H1 (cell line): ENCODE measurements at regions not wholly inside any gene's neighbourhood (a gene's known extent, or its start where the extent isn't known, plus 50 kb on each side); places are given as distances from the start of the nearest gene placed in this dataset.

Experiments
- CTCF ChIA-PET: fragments of 300-600 bp; sonication (Branson Sonifier 250); formaldehyde crosslinking; loops from one replicate; lab custom pipeline; 2021; ENCODE audit not compliant: partially characterized antibody; lab: Charles Lee
- POLR2A ChIA-PET: fragments of 300-600 bp; sonication (Branson Sonifier 250); formaldehyde crosslinking; loops from one replicate; lab custom pipeline; 2021; ENCODE audit warnings: inconsistent platforms; ENCODE audit not compliant: partially characterized antibody; lab: Charles Lee
- DNase-seq, 2 experiments: peaks; one replicate each; pipeline versions ENCODE4 v3.0.0 to v3.0.0-alpha.2; 2010 to 2022; ENCODE audit warnings: low spot score in 2 of 2, low read depth in 1 of 2, mixed read lengths in 1 of 2
- FAIRE-seq: peaks from 2 replicates; lab custom pipeline; 2011; peaks lifted over from hg19 to GRCh38; lab: Jason Lieb, UNC
- H2AFZ ChIP-seq: 2 replicates; pipeline ENCODE4 v1.8.1; 2012; ENCODE audit warnings: low read length, inconsistent platforms
- H2AK5ac ChIP-seq: 2 replicates; pipeline ENCODE4 v1.6.1; 2013; ENCODE audit warnings: low read depth, low read length
- H2BK120ac ChIP-seq: replicated peaks from 2 replicates; pipeline ENCODE3; 2013; ENCODE audit warnings: low read depth, low read length, inconsistent platforms
- H2BK12ac ChIP-seq: 2 replicates; pipeline ENCODE4 v1.6.1; 2013; ENCODE audit warnings: low read depth, low read length
- H2BK15ac ChIP-seq: 2 replicates; pipeline ENCODE4 v1.6.1; 2013; ENCODE audit warnings: low read length
- H2BK20ac ChIP-seq: 2 replicates; pipeline ENCODE4 v1.6.1; 2013; ENCODE audit warnings: low read length
- H2BK5ac ChIP-seq: 2 replicates; pipeline ENCODE4 v1.6.1; 2013; ENCODE audit warnings: low read depth, low read length
- H3K14ac ChIP-seq: 2 replicates; pipeline ENCODE4 v1.6.1; 2013; ENCODE audit warnings: inconsistent platforms; ENCODE audit not compliant: insufficient read length
- H3K18ac ChIP-seq: 2 replicates; pipeline ENCODE4 v1.6.1; 2013; ENCODE audit warnings: low read length; ENCODE audit errors: extremely low read depth
- H3K23ac ChIP-seq: 2 replicates; pipeline ENCODE4 v1.6.1; 2013; ENCODE audit warnings: inconsistent platforms; ENCODE audit not compliant: insufficient read length
- H3K23me2 ChIP-seq: 2 replicates; pipeline ENCODE4 v1.6.1; 2013; ENCODE audit warnings: low read depth, low read length
- H3K27ac ChIP-seq: 2 replicates; pipeline ENCODE4 v1.6.1; 2011; ENCODE audit warnings: low read depth, low read length, inconsistent platforms
- H3K27me3 ChIP-seq, 4 experiments: replicated peaks in 1 of 4; 1 replicate in 1 of 4; 2 replicates in 3 of 4; pipeline versions ENCODE4 v1.6.1 to v1.8.1; 2011 to 2013; ENCODE audit warnings: low read length in 3 of 4, mild to moderate bottlenecking in 3 of 4, inconsistent platforms in 2 of 4, mixed read lengths in 2 of 4, moderate library complexity in 1 of 4; ENCODE audit not compliant: control insufficient read depth in 3 of 4, insufficient read depth in 3 of 4; ENCODE audit errors: extremely low read depth in 1 of 4
- H3K36me3 ChIP-seq, 4 experiments: 2 replicates each; pipeline versions ENCODE4 v1.6.1 to v1.8.1; 2011 to 2013; ENCODE audit warnings: mild to moderate bottlenecking in 4 of 4, low read length in 3 of 4, moderate library complexity in 2 of 4, control low read depth in 1 of 4, inconsistent platforms in 1 of 4; ENCODE audit not compliant: insufficient read depth in 4 of 4, control insufficient read depth in 2 of 4
- H3K4ac ChIP-seq: replicated peaks from 2 replicates; pipeline ENCODE3; 2013; ENCODE audit warnings: low read length, low read depth, mixed read lengths, inconsistent platforms; ENCODE audit not compliant: insufficient read length
- H3K4me1 ChIP-seq, 4 experiments: replicated peaks in 1 of 4; 1 replicate in 1 of 4; 2 replicates in 3 of 4; pipeline versions ENCODE4 v1.6.1 to v1.8.1; 2011 to 2013; ENCODE audit warnings: low read length in 3 of 4, inconsistent platforms in 2 of 4, mixed read lengths in 1 of 4; ENCODE audit not compliant: insufficient read depth in 4 of 4, control insufficient read depth in 3 of 4
- H3K4me2 ChIP-seq, 2 experiments: 2 replicates each; pipeline versions ENCODE4 v1.6.1 to v1.8.1; 2011 to 2013; ENCODE audit warnings: low read depth in 2 of 2, low read length in 2 of 2, control low read depth in 1 of 2, inconsistent platforms in 1 of 2, mild to moderate bottlenecking in 1 of 2; ENCODE audit not compliant: insufficient read depth in 1 of 2
- H3K4me3 ChIP-seq, 4 experiments: fragments of 200-600, 300-600 bp in 1 of 4; sonication (generic), shearing (Covaris generic), sonication (Bioruptor Twin) in 1 of 4; 2 replicates each; pipeline versions ENCODE4 v1.5.1 to v1.8.1; 2011 to 2016; ENCODE audit warnings: low read length in 4 of 4, low read depth in 3 of 4, control low read depth in 2 of 4, inconsistent platforms in 2 of 4, mild to moderate bottlenecking in 2 of 4, mixed read lengths in 1 of 4, moderate library complexity in 1 of 4; ENCODE audit not compliant: insufficient read depth in 2 of 4; ENCODE audit errors: extremely low read depth in 1 of 4
- H3K56ac ChIP-seq: replicated peaks from 2 replicates; pipeline ENCODE3; 2013; ENCODE audit warnings: low read depth, mild to moderate bottlenecking, mixed read lengths, low read length, inconsistent platforms; ENCODE audit not compliant: insufficient read length
- H3K79me1 ChIP-seq: 2 replicates; pipeline ENCODE4 v1.6.1; 2013; ENCODE audit warnings: low read depth, low read length, control low read depth
- H3K79me2 ChIP-seq, 2 experiments: 2 replicates each; pipeline versions ENCODE4 v1.6.1 to v1.8.1; 2012 to 2013; ENCODE audit warnings: low read length in 2 of 2, mild to moderate bottlenecking in 2 of 2, inconsistent platforms in 1 of 2; ENCODE audit not compliant: insufficient read depth in 2 of 2, control insufficient read depth in 1 of 2
- H3K9ac ChIP-seq, 4 experiments: replicated peaks in 1 of 4; 1 replicate in 1 of 4; 2 replicates in 3 of 4; pipeline versions ENCODE4 v1.6.1 to v1.8.1; 2011 to 2013; ENCODE audit warnings: low read depth in 3 of 4, low read length in 3 of 4, control low read depth in 2 of 4, mild to moderate bottlenecking in 2 of 4, moderate library complexity in 2 of 4, inconsistent platforms in 1 of 4; ENCODE audit errors: extremely low read depth in 1 of 4
- H3K9me3 ChIP-seq, 2 experiments: 2 replicates each; pipeline versions ENCODE4 v1.6.1 to v1.8.1; 2012 to 2013; ENCODE audit warnings: mild to moderate bottlenecking in 2 of 2, moderate library complexity in 2 of 2, control low read depth in 1 of 2, inconsistent platforms in 1 of 2, low read depth in 1 of 2, low read length in 1 of 2, mixed read lengths in 1 of 2; ENCODE audit not compliant: insufficient read depth in 2 of 2
- H4K20me1 ChIP-seq, 2 experiments: replicated peaks in 1 of 2; 2 replicates each; pipeline versions ENCODE3 to v1.8.1; 2011 to 2013; ENCODE audit warnings: inconsistent platforms in 2 of 2, low read length in 2 of 2, mild to moderate bottlenecking in 1 of 2; ENCODE audit not compliant: insufficient read depth in 2 of 2, control insufficient read depth in 1 of 2
- H4K5ac ChIP-seq: 2 replicates; pipeline ENCODE4 v1.6.1; 2013; ENCODE audit warnings: low read length, low read depth, mixed read lengths, inconsistent platforms; ENCODE audit not compliant: insufficient read length
- H4K8ac ChIP-seq: 2 replicates; pipeline ENCODE4 v1.8.0; 2013; ENCODE audit warnings: mild to moderate bottlenecking, moderate library complexity, low read length, inconsistent platforms; ENCODE audit not compliant: insufficient read depth; ENCODE audit errors: extremely low read depth
- H4K91ac ChIP-seq: replicated peaks from 2 replicates; pipeline ENCODE3; 2013; ENCODE audit warnings: low read length, mixed read lengths, inconsistent platforms; ENCODE audit not compliant: insufficient read length
- BRCA1 ChIP-seq: IDR thresholded peaks from 2 replicates; pipeline ENCODE4 v1.6.1; 2012; ENCODE audit warnings: low read depth, low read length, improper control_type of control experiment
- CEBPB ChIP-seq: IDR thresholded peaks from 2 replicates; pipeline ENCODE4 v1.6.1; 2012; ENCODE audit warnings: low read depth, low read length
- CHD1 ChIP-seq: IDR thresholded peaks from 2 replicates; pipeline ENCODE4 v1.6.1; 2012; ENCODE audit warnings: low read depth, low read length, improper control_type of control experiment
- CTCF ChIP-seq, 3 experiments: IDR thresholded peaks; 1 replicate in 2 of 3; 2 replicates in 1 of 3; pipeline versions ENCODE4 v1.5.1 to v1.6.1; 2011; ENCODE audit warnings: low read length in 3 of 3, mild to moderate bottlenecking in 3 of 3, inconsistent platforms in 2 of 3, low read depth in 1 of 3, moderate library complexity in 1 of 3; ENCODE audit not compliant: insufficient read depth in 1 of 3; ENCODE audit errors: control extremely low read depth in 1 of 3
- JUND ChIP-seq: IDR thresholded peaks from 2 replicates; pipeline ENCODE4 v1.6.1; 2011; ENCODE audit warnings: mild to moderate bottlenecking, improper control_type of control experiment, low read length
- MAX ChIP-seq: IDR thresholded peaks from 2 replicates; pipeline ENCODE4 v1.6.1; 2012; ENCODE audit warnings: inconsistent platforms
- PHF8 ChIP-seq: fragments of 200-600 bp; sonication (generic); conservative IDR thresholded peaks from 2 replicates; pipeline ENCODE4 v1.7.1; 2012; ENCODE audit warnings: low read depth, mild to moderate bottlenecking, inconsistent platforms, low read length, moderate library complexity
- POLR2A ChIP-seq, 2 experiments: IDR thresholded peaks; 1 replicate in 1 of 2; 2 replicates in 1 of 2; pipeline ENCODE4 v1.6.1; 2011; ENCODE audit warnings: low read depth in 2 of 2, low read length in 2 of 2, mild to moderate bottlenecking in 2 of 2; ENCODE audit errors: control extremely low read depth in 1 of 2
- POU5F1 ChIP-seq: IDR thresholded peaks from 2 replicates; pipeline ENCODE4 v1.6.1; 2011; ENCODE audit warnings: low read depth, mild to moderate bottlenecking, low read length, moderate library complexity
- RFX5 ChIP-seq: IDR thresholded peaks from 2 replicates; pipeline ENCODE4 v1.6.1; 2011; ENCODE audit warnings: low read depth, low read length, improper control_type of control experiment, borderline replicate concordance
- SAP30 ChIP-seq: fragments of 300-600 bp; sonication (generic); IDR thresholded peaks from 2 replicates; pipeline ENCODE4 v1.7.1; 2012; ENCODE audit warnings: low read length, moderate library complexity, mild to moderate bottlenecking, inconsistent platforms; ENCODE audit not compliant: insufficient read depth, insufficient replicate concordance
- SIX5 ChIP-seq: IDR thresholded peaks from 2 replicates; pipeline ENCODE4 v1.6.1; 2011; ENCODE audit warnings: mild to moderate bottlenecking, low read depth, low read length
- TAF7 ChIP-seq: optimal IDR thresholded peaks from 2 replicates; pipeline ENCODE3; 2011; ENCODE audit warnings: low read depth, mild to moderate bottlenecking, inconsistent platforms, low read length, moderate library complexity, borderline replicate concordance
- TBP ChIP-seq: IDR thresholded peaks from 2 replicates; pipeline ENCODE4 v1.6.1; 2011; ENCODE audit warnings: low read depth, low read length, improper control_type of control experiment
- WGBS, 2 experiments: shearing (Covaris generic) in 1 of 2; methylation state at CpG; one replicate each; pipeline versions ENCODE4 v1.1.6 to v1.1.7; 2013 to 2015; ENCODE audit warnings: low lambda C conversion rate in 2 of 2, mixed read lengths in 2 of 2, inconsistent platforms in 1 of 2, low coverage in 1 of 2, missing lambda C conversion rate in 1 of 2; ENCODE audit not compliant: insufficient replicate concordance in 2 of 2, insufficient coverage in 1 of 2, insufficient read length in 1 of 2; ENCODE audit errors: extremely low coverage in 1 of 2, missing lambda C conversion rate in 1 of 2; 5-methylcytosine and 5-hydroxymethylcytosine counted together

DNA sequence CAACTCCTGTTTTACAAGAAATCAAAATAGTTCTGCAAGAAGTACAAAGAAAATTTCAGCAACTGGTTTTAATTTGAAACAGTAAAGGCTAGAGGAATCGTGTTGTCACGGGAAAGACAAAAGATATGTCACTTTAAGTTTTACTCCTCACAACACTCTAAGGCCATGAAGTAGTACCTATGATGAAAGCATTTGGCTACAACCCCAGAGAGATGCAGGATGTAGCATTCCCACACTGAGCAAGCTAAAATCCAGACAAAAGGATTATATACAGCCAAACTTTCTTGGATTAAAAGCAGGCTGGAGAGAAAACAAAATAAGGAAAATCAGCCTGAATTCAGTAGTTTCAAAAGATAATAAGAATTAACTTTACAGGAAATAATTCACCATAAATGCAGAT is 245.5 kb upstream of the STEAP1 start:
- no peak overlapping the region for H2BK120ac ChIP-seq
- H3K14ac ChIP-seq = no peak overlapping the region
- H3K4me1 ChIP-seq = no peaks in the 10 kb centered on the region
- no peak overlapping the region for H3K18ac ChIP-seq
- H4K5ac ChIP-seq = no peak overlapping the region
- H3K56ac ChIP-seq = no peak overlapping the region
- no peaks in the 10 kb centered on the region for H3K79me2 ChIP-seq
- H2BK15ac ChIP-seq = no peak overlapping the region
- H3K36me3 ChIP-seq = no peaks in the 10 kb centered on the region
- H4K8ac ChIP-seq = no peak overlapping the region
- FAIRE-seq (no peak), DNase-seq (no peak)
- H3K23ac ChIP-seq = no peak overlapping the region
- POLR2A ChIA-PET = no interaction called here
- H3K9ac ChIP-seq = no peak overlapping the region
- H3K27me3 ChIP-seq = no peaks in the 10 kb centered on the region
- CTCF ChIA-PET = no interaction called here
- no peaks in the 10 kb centered on the region for H3K9me3 ChIP-seq
- no peak overlapping the region for H2BK12ac ChIP-seq
- H2AK5ac ChIP-seq = no peak overlapping the region
- no peak overlapping the region for H3K4ac ChIP-seq
- 85% methylated on average over 2 of the region's 2 CpGs; no CpG with 5 or more reads in 1 of the 2 experiments for WGBS, 2 experiments
- H3K27ac ChIP-seq = no peak overlapping the region
- no peak overlapping the region for H3K4me2 ChIP-seq
- no peak overlapping the region for H3K4me3 ChIP-seq
- no peaks in the 10 kb centered on the region for H3K23me2 ChIP-seq
- H4K20me1 ChIP-seq = no peaks in the 10 kb centered on the region
- no peak overlapping the region for H2AFZ ChIP-seq
- H4K91ac ChIP-seq = no peak overlapping the region
- H3K79me1 ChIP-seq = no peaks in the 10 kb centered on the region
- no peak overlapping the region for H2BK5ac ChIP-seq
- no peak overlapping the region for H2BK20ac ChIP-seq
- TF ChIP-seq CHD1 (no peak), SAP30 (no peak), CEBPB (no peak), SIX5 (no peak), MAX (no peak), PHF8 (no peak), POLR2A (IDR thresholded peaks at IDR 0.05; ENCODE audit: control extremely low read depth in 1 of 2, low read depth in 2 of 2, low read length in 2 of 2) (no peak), JUND (no peak), CTCF (IDR thresholded peaks at IDR 0.05; ENCODE audit: control extremely low read depth in 1 of 3, insufficient read depth in 1 of 3, low read depth in 1 of 3, low read length in 3 of 3) (no peak), POU5F1 (no peak), TAF7 (no peak), BRCA1 (no peak), TBP (no peak), RFX5 (no peak)
